ENCODE measurements at regions not wholly inside any gene's neighbourhood (a gene's known extent, or its start where the extent isn't known, plus 50 kb on each side); places are given as distances from the start of the nearest gene placed in this dataset.

DNA sequence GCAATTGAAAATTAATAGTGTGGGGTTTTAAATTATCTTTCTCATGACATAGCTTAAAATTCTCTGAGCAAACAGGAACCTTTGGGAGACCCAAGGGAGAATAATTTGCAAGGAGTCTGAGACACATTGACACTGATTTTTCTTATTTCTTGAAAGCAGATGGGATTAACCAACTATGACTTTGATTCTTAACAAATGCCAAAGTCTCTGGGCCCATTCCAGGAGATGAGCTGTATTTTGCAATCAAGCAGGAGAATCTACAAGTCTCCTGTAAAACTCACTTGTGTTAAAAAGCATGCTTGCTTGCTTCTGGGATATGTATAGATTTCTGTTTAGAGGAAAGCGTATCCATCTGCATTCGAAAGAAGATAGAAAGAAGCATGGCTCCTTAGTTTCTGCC is 71.3 kb upstream of the STT3B start:
- dilution Hi-C loops (cut with MboI; ENCODE audit: extremely low pct_ligation_motif_present, low sequenced_read_pairs): no loop called here
- CTCF ChIA-PET: no interaction called here
- no peak overlapping the region for H3K27ac ChIP-seq (ENCODE audit: insufficient read depth, low read depth, low read length)
- H3K4me2 ChIP-seq (ENCODE audit: insufficient read depth, low read length): no peak overlapping the region
- H3K9me3 ChIP-seq (replicated peaks; ENCODE audit: control insufficient read depth, insufficient read depth, low read length): no peaks in the 10 kb centered on the region
- peaks cover 9% of the 10 kb centered on the region in 2 experiments for H3K27me3 ChIP-seq (ENCODE audit: control insufficient read depth in 2 of 2, insufficient read depth in 2 of 2, low read length in 2 of 2)
- H3K4me1 ChIP-seq (ENCODE audit: control insufficient read depth, extremely low read depth, insufficient read depth, low read length): no peaks in the 10 kb centered on the region
- POLR2A ChIA-PET: no interaction called here
- intact Hi-C loops (cut with micrococcal nuclease): no loop called here
- H4K20me1 ChIP-seq (replicated peaks; ENCODE audit: control insufficient read depth, extremely low read depth, insufficient read depth, low read length): no peaks in the 10 kb centered on the region
- no TSS peak for BruUV-seq (replicated peaks)
- TF ChIP-seq FOS (IDR thresholded peaks at IDR 0.05; ENCODE audit: borderline replicate concordance, insufficient read depth, low read length): no peak
- TF ChIP-seq MYC (IDR thresholded peaks at IDR 0.05; ENCODE audit: low read depth, low read length): no peak
- TF ChIP-seq POLR2A (IDR thresholded peaks at IDR 0.05; ENCODE audit: low read depth, low read length): no peak
- TF ChIP-seq, protein P1, sequence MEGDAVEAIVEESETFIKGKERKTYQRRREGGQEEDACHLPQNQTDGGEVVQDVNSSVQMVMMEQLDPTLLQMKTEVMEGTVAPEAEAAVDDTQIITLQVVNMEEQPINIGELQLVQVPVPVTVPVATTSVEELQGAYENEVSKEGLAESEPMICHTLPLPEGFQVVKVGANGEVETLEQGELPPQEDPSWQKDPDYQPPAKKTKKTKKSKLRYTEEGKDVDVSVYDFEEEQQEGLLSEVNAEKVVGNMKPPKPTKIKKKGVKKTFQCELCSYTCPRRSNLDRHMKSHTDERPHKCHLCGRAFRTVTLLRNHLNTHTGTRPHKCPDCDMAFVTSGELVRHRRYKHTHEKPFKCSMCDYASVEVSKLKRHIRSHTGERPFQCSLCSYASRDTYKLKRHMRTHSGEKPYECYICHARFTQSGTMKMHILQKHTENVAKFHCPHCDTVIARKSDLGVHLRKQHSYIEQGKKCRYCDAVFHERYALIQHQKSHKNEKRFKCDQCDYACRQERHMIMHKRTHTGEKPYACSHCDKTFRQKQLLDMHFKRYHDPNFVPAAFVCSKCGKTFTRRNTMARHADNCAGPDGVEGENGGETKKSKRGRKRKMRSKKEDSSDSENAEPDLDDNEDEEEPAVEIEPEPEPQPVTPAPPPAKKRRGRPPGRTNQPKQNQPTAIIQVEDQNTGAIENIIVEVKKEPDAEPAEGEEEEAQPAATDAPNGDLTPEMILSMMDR (IDR thresholded peaks at IDR 0.05; ENCODE audit: extremely low read depth in 1 of 2, insufficient read depth in 1 of 2, low read depth in 1 of 2, low read length in 2 of 2): no peak
- TF ChIP-seq JUN (IDR thresholded peaks at IDR 0.05; ENCODE audit: borderline replicate concordance, insufficient read depth, insufficient read length, low read depth): no peak
- TF ChIP-seq EZH2 (IDR thresholded peaks at IDR 0.05; ENCODE audit: borderline replicate concordance, low read depth, low read length, severe bottlenecking): no peak
- TF ChIP-seq, protein P2, sequence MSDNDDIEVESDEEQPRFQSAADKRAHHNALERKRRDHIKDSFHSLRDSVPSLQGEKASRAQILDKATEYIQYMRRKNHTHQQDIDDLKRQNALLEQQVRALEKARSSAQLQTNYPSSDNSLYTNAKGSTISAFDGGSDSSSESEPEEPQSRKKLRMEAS (IDR thresholded peaks at IDR 0.05; ENCODE audit: insufficient read depth, insufficient read length): no peak
- no peak for TF ChIP-seq POLR2AphosphoS5 (IDR thresholded peaks at IDR 0.05; ENCODE audit: insufficient read depth, low read depth, low read length)
- no peak for TF ChIP-seq GATA2 (IDR thresholded peaks at IDR 0.05; ENCODE audit: insufficient read depth, insufficient read length, low read depth, low read length)
- H3K9ac ChIP-seq (replicated peaks; ENCODE audit: extremely low read depth, insufficient read depth, low read length): no peak overlapping the region
- no peaks in the 10 kb centered on the region for H3K79me2 ChIP-seq (ENCODE audit: control insufficient read depth, insufficient read depth, low read length)
- no peak overlapping the region for H2AFZ ChIP-seq (ENCODE audit: low read depth, low read length)
- no peak overlapping the region for H3K4me3 ChIP-seq (replicated peaks in 1 of 3; ENCODE audit: insufficient read depth in 1 of 3, low read depth in 1 of 3, low read length in 3 of 3)
- no peak for DNase-seq (ENCODE audit: low read depth, low spot score)
- no peaks in the 10 kb centered on the region for H3K36me3 ChIP-seq (ENCODE audit: control insufficient read depth in 2 of 2, extremely low read depth in 1 of 2, insufficient read depth in 2 of 2, low read length in 2 of 2)
- no peak for FAIRE-seq
- no peaks in the 10 kb centered on the region for H3K9me1 ChIP-seq (replicated peaks; ENCODE audit: control insufficient read depth, extremely low read depth, insufficient read depth, low read length)

Data from endothelial cell of umbilical vein (primary cell).